ENCODE measurements at regions not wholly inside any gene's neighbourhood (a gene's known extent, or its start where the extent isn't known, plus 50 kb on each side); places are given as distances from the start of the nearest gene placed in this dataset.

- no peak overlapping the region for H3K27ac ChIP-seq (ENCODE audit: low read depth in 1 of 2, low read length in 2 of 2)
- H3K27me3 ChIP-seq (ENCODE audit: control insufficient read depth in 2 of 2, insufficient read depth in 2 of 2, low read length in 2 of 2), result no peaks in the 10 kb centered on the region
- H3K4me1 ChIP-seq (ENCODE audit: control insufficient read depth in 1 of 2, insufficient read depth in 2 of 2, low read length in 2 of 2), result peaks cover 8 to 13% of the 10 kb centered on the region in 2 donors
- H4K20me1 ChIP-seq (ENCODE audit: insufficient read depth, low read length), result no peaks in the 10 kb centered on the region
- H3K4me3 Mint-ChIP-seq, result no peak overlapping the region
- H3K4me3 ChIP-seq (replicated peaks in 1 of 3; ENCODE audit: low read depth in 2 of 3, low read length in 3 of 3), result no peak overlapping the region
- intact Hi-C loops (cut with micrococcal nuclease), result loop anchor here in 1 of 2 donors (10.0 kb wide), 1 partner anchor 209 kb away; no protein-coding TSS in a partner anchor
- no peak overlapping the region for H2AFZ ChIP-seq (ENCODE audit: insufficient read depth, low read depth, low read length, poor library complexity, severe bottlenecking)
- no peak overlapping the region for H3K9ac ChIP-seq (ENCODE audit: insufficient read depth, low read length, poor library complexity, severe bottlenecking)
- DNase-seq, result no peak
- 89% methylated on average over 1 of the region's 5 CpGs for WGBS (ENCODE audit: insufficient coverage)
- no peaks in the 10 kb centered on the region for H3K36me3 ChIP-seq (replicated peaks in 1 of 2; ENCODE audit: control insufficient read depth in 1 of 2, insufficient read depth in 2 of 2, low read length in 2 of 2)
- no peaks in the 10 kb centered on the region for H3K9me3 ChIP-seq (replicated peaks in 1 of 2; ENCODE audit: control insufficient read depth in 1 of 2, insufficient read depth in 1 of 2, low read length in 2 of 2)
- H3K4me2 ChIP-seq (replicated peaks; ENCODE audit: extremely low read depth, low read length, poor library complexity, severe bottlenecking), result no peak overlapping the region
- H3K36me3 Mint-ChIP-seq, result no peaks in the 10 kb centered on the region
- H3K27ac Mint-ChIP-seq, result no peak overlapping the region
- no peak for TF ChIP-seq CTCF (IDR thresholded peaks at IDR 0.05)
- no peaks in the 10 kb centered on the region for H3K79me2 ChIP-seq (ENCODE audit: insufficient read depth, low read length)
- H3K27me3 Mint-ChIP-seq (ENCODE audit: low read depth in 3 of 3), result peaks cover 1 to 6% (median 1%) of the 10 kb centered on the region in 3 donors
- no peaks in the 10 kb centered on the region for H3K9me3 Mint-ChIP-seq
- H3K4me1 Mint-ChIP-seq, result peaks cover 24% of the 10 kb centered on the region
These were observed 96.2 kb upstream of the STK39 start for GRCh38 chr2:168343586-168343985.

- no peaks in the 10 kb centered on the region for H3K36me3 ChIP-seq (replicated peaks in 1 of 2; ENCODE audit: control insufficient read depth in 1 of 2, insufficient read depth in 2 of 2, low read length in 2 of 2)
- Mint-ChIP-seq H3K36me3 (no peaks in the 10 kb centered on the region), H3K27ac (no peak overlapping the region), H3K9me3 (no peaks in the 10 kb centered on the region), H3K27me3 (ENCODE audit: low read depth in 3 of 3) (peaks cover 0 to 6% (median 1%) of the 10 kb centered on the region in 3 donors), H3K4me1 (peaks cover 24% of the 10 kb centered on the region), H3K4me3 (no peak overlapping the region)
- intact Hi-C loops (cut with micrococcal nuclease), result loop anchor here (5.0 to 10.0 kb wide), 3 partner anchors 210 to 578 kb away; no protein-coding TSS in a partner anchor
- no peaks in the 10 kb centered on the region for H3K27me3 ChIP-seq (ENCODE audit: control insufficient read depth in 2 of 2, insufficient read depth in 2 of 2, low read length in 2 of 2)
- DNase-seq, result no peak
- WGBS (ENCODE audit: insufficient coverage), result no CpG with 5 or more reads among the region's 5 CpGs
- no peaks in the 10 kb centered on the region for H3K79me2 ChIP-seq (ENCODE audit: insufficient read depth, low read length)
- no peak overlapping the region for H2AFZ ChIP-seq (ENCODE audit: insufficient read depth, low read depth, low read length, poor library complexity, severe bottlenecking)
- no peak overlapping the region for H3K4me2 ChIP-seq (replicated peaks; ENCODE audit: extremely low read depth, low read length, poor library complexity, severe bottlenecking)
- H3K27ac ChIP-seq (ENCODE audit: low read depth in 1 of 2, low read length in 2 of 2), result no peak overlapping the region
- H3K4me3 ChIP-seq (replicated peaks in 1 of 3; ENCODE audit: low read depth in 2 of 3, low read length in 3 of 3), result no peak overlapping the region
- peaks cover 8 to 13% of the 10 kb centered on the region in 2 donors for H3K4me1 ChIP-seq (ENCODE audit: control insufficient read depth in 1 of 2, insufficient read depth in 2 of 2, low read length in 2 of 2)
- no peak overlapping the region for H3K9ac ChIP-seq (ENCODE audit: insufficient read depth, low read length, poor library complexity, severe bottlenecking)
- no peak for TF ChIP-seq CTCF (IDR thresholded peaks at IDR 0.05)
- no peaks in the 10 kb centered on the region for H3K9me3 ChIP-seq (replicated peaks in 1 of 2; ENCODE audit: control insufficient read depth in 1 of 2, insufficient read depth in 1 of 2, low read length in 2 of 2)
- no peaks in the 10 kb centered on the region for H4K20me1 ChIP-seq (ENCODE audit: insufficient read depth, low read length)
These were observed 97.3 kb upstream of the STK39 start for GRCh38 chr2:168344706-168345105.
